ENCODE measurements at regions not wholly inside any gene's neighbourhood (a gene's known extent, or its start where the extent isn't known, plus 50 kb on each side); places are given as distances from the start of the nearest gene placed in this dataset.

DNA sequence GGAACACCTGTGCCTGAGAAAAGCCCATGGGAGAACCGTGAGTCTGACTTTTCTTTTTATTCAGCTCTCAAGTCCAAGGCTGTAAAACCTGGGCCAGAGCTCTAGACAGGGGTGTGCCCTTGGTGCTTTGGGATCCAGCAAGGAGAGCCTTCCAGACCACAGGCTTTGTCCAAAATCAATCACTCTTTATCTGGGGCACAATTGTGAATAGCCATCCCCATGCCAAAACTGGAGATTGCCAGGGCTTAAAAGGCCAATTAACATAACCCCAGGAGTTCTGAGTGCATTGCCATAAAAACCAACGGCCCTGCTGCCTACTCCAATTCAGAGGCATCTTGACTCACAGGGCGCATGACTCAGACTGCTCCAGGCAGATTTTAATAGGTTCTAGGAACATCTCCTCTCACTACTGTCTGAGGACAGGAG lies 391.8 kb downstream of the ARHGEF28 start (continued):
- TF ChIP-seq, protein P1, sequence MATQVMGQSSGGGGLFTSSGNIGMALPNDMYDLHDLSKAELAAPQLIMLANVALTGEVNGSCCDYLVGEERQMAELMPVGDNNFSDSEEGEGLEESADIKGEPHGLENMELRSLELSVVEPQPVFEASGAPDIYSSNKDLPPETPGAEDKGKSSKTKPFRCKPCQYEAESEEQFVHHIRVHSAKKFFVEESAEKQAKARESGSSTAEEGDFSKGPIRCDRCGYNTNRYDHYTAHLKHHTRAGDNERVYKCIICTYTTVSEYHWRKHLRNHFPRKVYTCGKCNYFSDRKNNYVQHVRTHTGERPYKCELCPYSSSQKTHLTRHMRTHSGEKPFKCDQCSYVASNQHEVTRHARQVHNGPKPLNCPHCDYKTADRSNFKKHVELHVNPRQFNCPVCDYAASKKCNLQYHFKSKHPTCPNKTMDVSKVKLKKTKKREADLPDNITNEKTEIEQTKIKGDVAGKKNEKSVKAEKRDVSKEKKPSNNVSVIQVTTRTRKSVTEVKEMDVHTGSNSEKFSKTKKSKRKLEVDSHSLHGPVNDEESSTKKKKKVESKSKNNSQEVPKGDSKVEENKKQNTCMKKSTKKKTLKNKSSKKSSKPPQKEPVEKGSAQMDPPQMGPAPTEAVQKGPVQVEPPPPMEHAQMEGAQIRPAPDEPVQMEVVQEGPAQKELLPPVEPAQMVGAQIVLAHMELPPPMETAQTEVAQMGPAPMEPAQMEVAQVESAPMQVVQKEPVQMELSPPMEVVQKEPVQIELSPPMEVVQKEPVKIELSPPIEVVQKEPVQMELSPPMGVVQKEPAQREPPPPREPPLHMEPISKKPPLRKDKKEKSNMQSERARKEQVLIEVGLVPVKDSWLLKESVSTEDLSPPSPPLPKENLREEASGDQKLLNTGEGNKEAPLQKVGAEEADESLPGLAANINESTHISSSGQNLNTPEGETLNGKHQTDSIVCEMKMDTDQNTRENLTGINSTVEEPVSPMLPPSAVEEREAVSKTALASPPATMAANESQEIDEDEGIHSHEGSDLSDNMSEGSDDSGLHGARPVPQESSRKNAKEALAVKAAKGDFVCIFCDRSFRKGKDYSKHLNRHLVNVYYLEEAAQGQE (tag by site-specific recombination; IDR thresholded peaks at IDR 0.05), result peak; percentile 38; the same call in 1 of the 2 replicates
- TF ChIP-seq ZNF112 (tag by site-specific recombination; IDR thresholded peaks at IDR 0.05) (no peak), OVOL3 (tag by site-specific recombination; IDR thresholded peaks at IDR 0.05) (peak; percentile 42; the same call in 1 of the 2 replicates), HOXD13 (CRISPR knock-in tag; IDR thresholded peaks at IDR 0.05; ENCODE audit: borderline replicate concordance) (peak; percentile 78; the same call in 1 of the 2 replicates), ZNF473 (tag by site-specific recombination; IDR thresholded peaks at IDR 0.05) (no peak), FEZF1 (tag by site-specific recombination; IDR thresholded peaks at IDR 0.05) (peak; percentile 85), ZNF660 (tag by site-specific recombination; IDR thresholded peaks at IDR 0.05) (peak; percentile 92; the same call in 1 of the 2 replicates), REPIN1 (tag by site-specific recombination; IDR thresholded peaks at IDR 0.05; ENCODE audit: low read depth) (no peak), ZNF791 (tag by site-specific recombination; IDR thresholded peaks at IDR 0.05) (no peak), ZNF132 (tag by site-specific recombination; IDR thresholded peaks at IDR 0.05; ENCODE audit: borderline replicate concordance) (no peak), ZBTB17 (tag by site-specific recombination; IDR thresholded peaks at IDR 0.05) (peak; percentile 58; the same call in 1 of the 2 replicates), GLI4 (tag by site-specific recombination; IDR thresholded peaks at IDR 0.05) (no peak), ZNF202 (tag by site-specific recombination; IDR thresholded peaks at IDR 0.05; ENCODE audit: borderline replicate concordance) (no peak), ZNF10 (tag by site-specific recombination; IDR thresholded peaks at IDR 0.05) (0 out of 2 replicates have a peak, but pooled peaks have one; percentile 24), ZNF658 (tag by site-specific recombination; IDR thresholded peaks at IDR 0.05) (no peak), ZNF501 (tag by site-specific recombination; IDR thresholded peaks at IDR 0.05) (peak; percentile 63; the same call in 1 of the 2 replicates), SP7 (tag by site-specific recombination; IDR thresholded peaks at IDR 0.05) (peak; percentile 93), ZBTB21 (tag by site-specific recombination; IDR thresholded peaks at IDR 0.05) (no peak), ZNF629 (tag by site-specific recombination; IDR thresholded peaks at IDR 0.05) (peak; percentile 83), ZNF175 (tag by site-specific recombination; IDR thresholded peaks at IDR 0.05) (no peak), ZNF76 (tag by site-specific recombination; IDR thresholded peaks at IDR 0.05; ENCODE audit: borderline replicate concordance, low read depth) (no peak; the same call in 1 of the 2 replicates), ZFP37 (tag by site-specific recombination; IDR thresholded peaks at IDR 0.05) (peak; percentile 48; the same call in 1 of the 2 replicates)
- TF ChIP-seq, protein P2, sequence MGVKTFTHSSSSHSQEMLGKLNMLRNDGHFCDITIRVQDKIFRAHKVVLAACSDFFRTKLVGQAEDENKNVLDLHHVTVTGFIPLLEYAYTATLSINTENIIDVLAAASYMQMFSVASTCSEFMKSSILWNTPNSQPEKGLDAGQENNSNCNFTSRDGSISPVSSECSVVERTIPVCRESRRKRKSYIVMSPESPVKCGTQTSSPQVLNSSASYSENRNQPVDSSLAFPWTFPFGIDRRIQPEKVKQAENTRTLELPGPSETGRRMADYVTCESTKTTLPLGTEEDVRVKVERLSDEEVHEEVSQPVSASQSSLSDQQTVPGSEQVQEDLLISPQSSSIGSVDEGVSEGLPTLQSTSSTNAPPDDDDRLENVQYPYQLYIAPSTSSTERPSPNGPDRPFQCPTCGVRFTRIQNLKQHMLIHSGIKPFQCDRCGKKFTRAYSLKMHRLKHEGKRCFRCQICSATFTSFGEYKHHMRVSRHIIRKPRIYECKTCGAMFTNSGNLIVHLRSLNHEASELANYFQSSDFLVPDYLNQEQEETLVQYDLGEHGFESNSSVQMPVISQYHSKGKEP (tag by site-specific recombination; IDR thresholded peaks at IDR 0.05), result peak; percentile 79
- TF ChIP-seq, protein P3, sequence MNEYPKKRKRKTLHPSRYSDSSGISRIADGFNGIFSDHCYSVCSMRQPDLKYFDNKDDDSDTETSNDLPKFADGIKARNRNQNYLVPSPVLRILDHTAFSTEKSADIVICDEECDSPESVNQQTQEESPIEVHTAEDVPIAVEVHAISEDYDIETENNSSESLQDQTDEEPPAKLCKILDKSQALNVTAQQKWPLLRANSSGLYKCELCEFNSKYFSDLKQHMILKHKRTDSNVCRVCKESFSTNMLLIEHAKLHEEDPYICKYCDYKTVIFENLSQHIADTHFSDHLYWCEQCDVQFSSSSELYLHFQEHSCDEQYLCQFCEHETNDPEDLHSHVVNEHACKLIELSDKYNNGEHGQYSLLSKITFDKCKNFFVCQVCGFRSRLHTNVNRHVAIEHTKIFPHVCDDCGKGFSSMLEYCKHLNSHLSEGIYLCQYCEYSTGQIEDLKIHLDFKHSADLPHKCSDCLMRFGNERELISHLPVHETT (tag by site-specific recombination; IDR thresholded peaks at IDR 0.05), result 0 out of 2 replicates have a peak, but pooled peaks have one; percentile 50
- TF ChIP-seq, protein P4, sequence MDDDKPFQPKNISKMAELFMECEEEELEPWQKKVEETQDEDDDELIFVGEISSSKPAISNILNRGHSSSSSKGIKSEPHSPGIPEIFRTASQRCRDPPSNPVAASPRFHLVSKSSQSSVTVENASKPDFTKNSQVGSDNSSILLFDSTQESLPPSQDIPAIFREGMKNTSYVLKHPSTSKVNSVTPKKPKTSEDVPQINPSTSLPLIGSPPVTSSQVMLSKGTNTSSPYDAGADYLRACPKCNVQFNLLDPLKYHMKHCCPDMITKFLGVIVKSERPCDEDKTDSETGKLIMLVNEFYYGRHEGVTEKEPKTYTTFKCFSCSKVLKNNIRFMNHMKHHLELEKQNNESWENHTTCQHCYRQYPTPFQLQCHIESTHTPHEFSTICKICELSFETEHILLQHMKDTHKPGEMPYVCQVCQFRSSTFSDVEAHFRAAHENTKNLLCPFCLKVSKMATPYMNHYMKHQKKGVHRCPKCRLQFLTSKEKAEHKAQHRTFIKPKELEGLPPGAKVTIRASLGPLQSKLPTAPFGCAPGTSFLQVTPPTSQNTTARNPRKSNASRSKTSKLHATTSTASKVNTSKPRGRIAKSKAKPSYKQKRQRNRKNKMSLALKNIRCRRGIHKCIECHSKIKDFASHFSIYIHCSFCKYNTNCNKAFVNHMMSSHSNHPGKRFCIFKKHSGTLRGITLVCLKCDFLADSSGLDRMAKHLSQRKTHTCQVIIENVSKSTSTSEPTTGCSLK (tag by site-specific recombination; IDR thresholded peaks at IDR 0.05), result no peak
- TF ChIP-seq, protein P5, sequence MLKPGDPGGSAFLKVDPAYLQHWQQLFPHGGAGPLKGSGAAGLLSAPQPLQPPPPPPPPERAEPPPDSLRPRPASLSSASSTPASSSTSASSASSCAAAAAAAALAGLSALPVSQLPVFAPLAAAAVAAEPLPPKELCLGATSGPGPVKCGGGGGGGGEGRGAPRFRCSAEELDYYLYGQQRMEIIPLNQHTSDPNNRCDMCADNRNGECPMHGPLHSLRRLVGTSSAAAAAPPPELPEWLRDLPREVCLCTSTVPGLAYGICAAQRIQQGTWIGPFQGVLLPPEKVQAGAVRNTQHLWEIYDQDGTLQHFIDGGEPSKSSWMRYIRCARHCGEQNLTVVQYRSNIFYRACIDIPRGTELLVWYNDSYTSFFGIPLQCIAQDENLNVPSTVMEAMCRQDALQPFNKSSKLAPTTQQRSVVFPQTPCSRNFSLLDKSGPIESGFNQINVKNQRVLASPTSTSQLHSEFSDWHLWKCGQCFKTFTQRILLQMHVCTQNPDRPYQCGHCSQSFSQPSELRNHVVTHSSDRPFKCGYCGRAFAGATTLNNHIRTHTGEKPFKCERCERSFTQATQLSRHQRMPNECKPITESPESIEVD (tag by site-specific recombination; IDR thresholded peaks at IDR 0.05), result peak; percentile 25; the same call in 1 of the 2 replicates
- TF ChIP-seq, protein P6, sequence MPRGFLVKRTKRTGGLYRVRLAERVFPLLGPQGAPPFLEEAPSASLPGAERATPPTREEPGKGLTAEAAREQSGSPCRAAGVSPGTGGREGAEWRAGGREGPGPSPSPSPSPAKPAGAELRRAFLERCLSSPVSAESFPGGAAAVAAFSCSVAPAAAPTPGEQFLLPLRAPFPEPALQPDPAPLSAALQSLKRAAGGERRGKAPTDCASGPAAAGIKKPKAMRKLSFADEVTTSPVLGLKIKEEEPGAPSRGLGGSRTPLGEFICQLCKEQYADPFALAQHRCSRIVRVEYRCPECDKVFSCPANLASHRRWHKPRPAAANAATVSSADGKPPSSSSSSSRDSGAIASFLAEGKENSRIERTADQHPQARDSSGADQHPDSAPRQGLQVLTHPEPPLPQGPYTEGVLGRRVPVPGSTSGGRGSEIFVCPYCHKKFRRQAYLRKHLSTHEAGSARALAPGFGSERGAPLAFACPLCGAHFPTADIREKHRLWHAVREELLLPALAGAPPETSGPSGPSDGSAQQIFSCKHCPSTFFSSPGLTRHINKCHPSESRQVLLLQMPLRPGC (tag by site-specific recombination; IDR thresholded peaks at IDR 0.05), result peak; percentile 92
- TF ChIP-seq, protein P7, sequence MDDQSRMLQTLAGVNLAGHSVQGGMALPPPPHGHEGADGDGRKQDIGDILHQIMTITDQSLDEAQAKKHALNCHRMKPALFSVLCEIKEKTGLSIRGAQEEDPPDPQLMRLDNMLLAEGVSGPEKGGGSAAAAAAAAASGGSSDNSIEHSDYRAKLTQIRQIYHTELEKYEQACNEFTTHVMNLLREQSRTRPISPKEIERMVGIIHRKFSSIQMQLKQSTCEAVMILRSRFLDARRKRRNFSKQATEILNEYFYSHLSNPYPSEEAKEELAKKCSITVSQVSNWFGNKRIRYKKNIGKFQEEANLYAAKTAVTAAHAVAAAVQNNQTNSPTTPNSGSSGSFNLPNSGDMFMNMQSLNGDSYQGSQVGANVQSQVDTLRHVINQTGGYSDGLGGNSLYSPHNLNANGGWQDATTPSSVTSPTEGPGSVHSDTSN (CRISPR knock-in tag; IDR thresholded peaks at IDR 0.05), result no peak

Data from HEK293 (cell line).